ENCODE measurements at regions not wholly inside any gene's neighbourhood (a gene's known extent, or its start where the extent isn't known, plus 50 kb on each side); places are given as distances from the start of the nearest gene placed in this dataset.

- Histone ChIP-seq H3K36me3 (ENCODE audit: control insufficient read depth in 1 of 2, insufficient read depth in 2 of 2, low read length in 2 of 2) (no peaks in the 10 kb centered on the region), H3K79me1 (ENCODE audit: low read length) (no peaks in the 10 kb centered on the region), H3K23ac (ENCODE audit: low read length) (no peak overlapping the region), H2BK5ac (ENCODE audit: low read depth, low read length, poor library complexity) (no peak overlapping the region), H2AK5ac (ENCODE audit: low read length) (no peak overlapping the region), H3K4me2 (ENCODE audit: low read length) (no peak overlapping the region), H3K18ac (ENCODE audit: low read length) (no peak overlapping the region), H4K12ac (ENCODE audit: low read depth, low read length) (no peak overlapping the region), H3K27me3 (ENCODE audit: insufficient read depth, low read length) (no peaks in the 10 kb centered on the region), H3K9ac (ENCODE audit: low read length) (no peak overlapping the region), H2BK12ac (ENCODE audit: low read length) (no peak overlapping the region), H3K4ac (ENCODE audit: low read depth, low read length) (no peak overlapping the region), H4K91ac (ENCODE audit: low read depth, low read length) (no peak overlapping the region), H3K79me2 (ENCODE audit: control insufficient read depth, insufficient read depth, low read length, poor library complexity) (no peaks in the 10 kb centered on the region), H2BK120ac (ENCODE audit: insufficient read depth, low read length, poor library complexity) (no peak overlapping the region), H4K8ac (ENCODE audit: low read depth, low read length) (no peak overlapping the region), H3K4me3 (ENCODE audit: low read depth, low read length) (no peak overlapping the region), H3K9me3 (ENCODE audit: insufficient read depth, low read depth, low read length) (no peaks in the 10 kb centered on the region), H3K27ac (ENCODE audit: low read depth, low read length) (no peak overlapping the region), H3K4me1 (ENCODE audit: control insufficient read depth in 1 of 2, insufficient read depth in 2 of 2, low read length in 2 of 2) (no peaks in the 10 kb centered on the region), H3K14ac (ENCODE audit: low read length) (no peak overlapping the region), H2AFZ (ENCODE audit: insufficient read depth, low read length, poor library complexity) (no peak overlapping the region)
- no CpG with 5 or more reads among the region's 4 CpGs for WGBS (ENCODE audit: extremely low coverage, insufficient coverage, insufficient read length)
- DNase-seq, result no peak
Observed at GRCh38 chr11:104738208-104738607, 160.1 kb downstream of the CASP12 start.

DNA sequence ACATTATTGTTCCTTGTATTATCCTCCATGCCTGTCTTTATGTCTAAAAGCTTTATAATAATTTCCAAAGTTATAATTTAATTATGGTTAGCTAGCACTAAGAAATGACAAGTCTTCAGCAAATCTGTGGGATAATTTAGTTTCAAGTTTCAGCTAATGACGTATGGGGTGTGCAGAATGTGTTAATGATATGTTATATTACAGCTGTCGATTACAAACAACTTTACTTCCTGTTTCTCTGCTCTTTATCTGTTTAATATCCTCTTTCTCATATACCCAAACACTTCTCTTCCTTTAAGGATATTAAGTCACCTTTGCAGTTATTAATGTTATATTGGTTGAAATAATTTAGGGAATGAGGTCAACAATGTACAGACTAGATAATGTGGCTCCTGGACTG is 161.8 kb downstream of the CASP12 start:
- Histone ChIP-seq H3K79me2 (ENCODE audit: control insufficient read depth, insufficient read depth, low read length, poor library complexity) (no peaks in the 10 kb centered on the region), H3K4me3 (ENCODE audit: low read depth, low read length) (no peak overlapping the region), H3K27me3 (ENCODE audit: insufficient read depth, low read length) (no peaks in the 10 kb centered on the region), H3K36me3 (ENCODE audit: control insufficient read depth in 1 of 2, insufficient read depth in 2 of 2, low read length in 2 of 2) (no peaks in the 10 kb centered on the region), H3K9me3 (ENCODE audit: insufficient read depth, low read depth, low read length) (no peaks in the 10 kb centered on the region), H3K79me1 (ENCODE audit: low read length) (no peaks in the 10 kb centered on the region), H2BK12ac (ENCODE audit: low read length) (no peak overlapping the region), H3K4ac (ENCODE audit: low read depth, low read length) (no peak overlapping the region), H4K91ac (ENCODE audit: low read depth, low read length) (no peak overlapping the region), H3K4me2 (ENCODE audit: low read length) (no peak overlapping the region), H3K18ac (ENCODE audit: low read length) (no peak overlapping the region), H2AFZ (ENCODE audit: insufficient read depth, low read length, poor library complexity) (no peak overlapping the region), H3K23ac (ENCODE audit: low read length) (no peak overlapping the region), H2BK5ac (ENCODE audit: low read depth, low read length, poor library complexity) (no peak overlapping the region), H3K4me1 (ENCODE audit: control insufficient read depth in 1 of 2, insufficient read depth in 2 of 2, low read length in 2 of 2) (no peaks in the 10 kb centered on the region), H2AK5ac (ENCODE audit: low read length) (no peak overlapping the region), H4K8ac (ENCODE audit: low read depth, low read length) (no peak overlapping the region), H3K27ac (ENCODE audit: low read depth, low read length) (no peak overlapping the region), H3K9ac (ENCODE audit: low read length) (no peak overlapping the region), H3K14ac (ENCODE audit: low read length) (no peak overlapping the region), H2BK120ac (ENCODE audit: insufficient read depth, low read length, poor library complexity) (no peak overlapping the region), H4K12ac (ENCODE audit: low read depth, low read length) (no peak overlapping the region)
- DNase-seq, result no peak
- WGBS (ENCODE audit: extremely low coverage, insufficient coverage, insufficient read length), result no CpG with 5 or more reads among the region's 2 CpGs

DNA sequence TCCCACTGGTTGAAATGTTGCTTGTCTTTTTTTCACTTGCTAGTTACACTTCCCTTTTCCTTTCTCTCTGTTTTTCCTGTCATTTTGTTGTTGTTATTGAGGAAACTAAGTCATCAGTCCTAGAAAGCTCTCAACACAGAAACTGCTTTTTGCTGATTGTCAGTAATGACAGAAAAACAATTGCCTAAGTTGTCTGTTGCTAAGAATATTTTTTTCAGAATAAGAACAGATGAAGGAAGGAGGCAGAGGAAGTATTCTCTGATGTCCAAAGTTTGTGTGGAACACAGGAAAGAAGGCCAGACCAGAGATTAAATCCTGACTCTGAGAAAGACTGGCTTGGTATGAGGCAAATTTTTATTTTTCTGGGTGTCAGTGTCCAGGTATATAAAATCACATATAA is 163.3 kb downstream of the CASP12 start:
- no peak for DNase-seq
- Histone ChIP-seq H4K8ac (ENCODE audit: low read depth, low read length) (no peak overlapping the region), H3K27me3 (ENCODE audit: insufficient read depth, low read length) (no peaks in the 10 kb centered on the region), H3K18ac (ENCODE audit: low read length) (no peak overlapping the region), H3K4ac (ENCODE audit: low read depth, low read length) (no peak overlapping the region), H3K4me2 (ENCODE audit: low read length) (no peak overlapping the region), H3K79me1 (ENCODE audit: low read length) (no peaks in the 10 kb centered on the region), H3K23ac (ENCODE audit: low read length) (no peak overlapping the region), H3K4me1 (ENCODE audit: control insufficient read depth in 1 of 2, insufficient read depth in 2 of 2, low read length in 2 of 2) (no peaks in the 10 kb centered on the region), H2AFZ (ENCODE audit: insufficient read depth, low read length, poor library complexity) (no peak overlapping the region), H3K36me3 (ENCODE audit: control insufficient read depth in 1 of 2, insufficient read depth in 2 of 2, low read length in 2 of 2) (no peaks in the 10 kb centered on the region), H2BK120ac (ENCODE audit: insufficient read depth, low read length, poor library complexity) (no peak overlapping the region), H4K12ac (ENCODE audit: low read depth, low read length) (no peak overlapping the region), H3K9ac (ENCODE audit: low read length) (no peak overlapping the region), H3K9me3 (ENCODE audit: insufficient read depth, low read depth, low read length) (no peaks in the 10 kb centered on the region), H3K79me2 (ENCODE audit: control insufficient read depth, insufficient read depth, low read length, poor library complexity) (no peaks in the 10 kb centered on the region), H2AK5ac (ENCODE audit: low read length) (no peak overlapping the region), H3K27ac (ENCODE audit: low read depth, low read length) (no peak overlapping the region), H3K4me3 (ENCODE audit: low read depth, low read length) (no peak overlapping the region), H4K91ac (ENCODE audit: low read depth, low read length) (no peak overlapping the region), H3K14ac (ENCODE audit: low read length) (no peak overlapping the region), H2BK12ac (ENCODE audit: low read length) (no peak overlapping the region), H2BK5ac (ENCODE audit: low read depth, low read length, poor library complexity) (no peak overlapping the region)

DNA sequence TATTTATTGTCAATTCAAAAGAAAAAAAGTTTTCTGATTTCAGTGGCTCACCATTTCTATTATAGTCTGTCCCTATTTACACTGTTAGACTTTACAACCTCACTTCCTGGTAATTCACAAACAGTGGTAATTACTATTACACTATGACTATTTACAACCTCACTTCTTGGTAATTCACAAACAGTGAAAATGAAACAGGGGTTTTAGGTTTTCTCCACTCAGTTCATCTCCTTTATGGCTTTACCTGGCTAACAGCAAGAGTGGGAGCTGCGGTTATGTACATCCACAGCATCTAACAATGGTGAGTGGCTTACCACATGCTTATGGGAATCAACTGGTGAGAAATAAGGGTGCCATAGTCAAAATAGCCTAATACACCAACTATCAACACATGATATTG is 166.4 kb downstream of the CASP12 start:
- WGBS (ENCODE audit: extremely low coverage, insufficient coverage, insufficient read length), result no CpG with 5 or more reads among the region's 1 CpG
- Histone ChIP-seq H3K18ac (ENCODE audit: low read length) (no peak overlapping the region), H2BK5ac (ENCODE audit: low read depth, low read length, poor library complexity) (no peak overlapping the region), H3K4me1 (ENCODE audit: control insufficient read depth in 1 of 2, insufficient read depth in 2 of 2, low read length in 2 of 2) (no peaks in the 10 kb centered on the region), H3K23ac (ENCODE audit: low read length) (no peak overlapping the region), H2BK12ac (ENCODE audit: low read length) (no peak overlapping the region), H4K91ac (ENCODE audit: low read depth, low read length) (no peak overlapping the region), H3K27me3 (ENCODE audit: insufficient read depth, low read length) (no peaks in the 10 kb centered on the region), H4K8ac (ENCODE audit: low read depth, low read length) (no peak overlapping the region), H3K9ac (ENCODE audit: low read length) (no peak overlapping the region), H3K4me2 (ENCODE audit: low read length) (no peak overlapping the region), H2AK5ac (ENCODE audit: low read length) (no peak overlapping the region), H2BK120ac (ENCODE audit: insufficient read depth, low read length, poor library complexity) (no peak overlapping the region), H3K9me3 (ENCODE audit: insufficient read depth, low read depth, low read length) (no peaks in the 10 kb centered on the region), H3K27ac (ENCODE audit: low read depth, low read length) (no peak overlapping the region), H3K79me2 (ENCODE audit: control insufficient read depth, insufficient read depth, low read length, poor library complexity) (no peaks in the 10 kb centered on the region), H3K14ac (ENCODE audit: low read length) (no peak overlapping the region), H4K12ac (ENCODE audit: low read depth, low read length) (no peak overlapping the region), H3K79me1 (ENCODE audit: low read length) (no peaks in the 10 kb centered on the region), H2AFZ (ENCODE audit: insufficient read depth, low read length, poor library complexity) (no peak overlapping the region), H3K4me3 (ENCODE audit: low read depth, low read length) (no peak overlapping the region), H3K36me3 (ENCODE audit: control insufficient read depth in 1 of 2, insufficient read depth in 2 of 2, low read length in 2 of 2) (no peaks in the 10 kb centered on the region), H3K4ac (ENCODE audit: low read depth, low read length) (no peak overlapping the region)
- no peak for DNase-seq

GRCh38 chr11:104728927-104729326 is 169.3 kb downstream of the CASP12 start:
- Histone ChIP-seq H3K23ac (ENCODE audit: low read length) (no peak overlapping the region), H3K4ac (ENCODE audit: low read depth, low read length) (no peak overlapping the region), H4K91ac (ENCODE audit: low read depth, low read length) (no peak overlapping the region), H3K4me3 (ENCODE audit: low read depth, low read length) (no peak overlapping the region), H3K18ac (ENCODE audit: low read length) (no peak overlapping the region), H3K79me1 (ENCODE audit: low read length) (no peaks in the 10 kb centered on the region), H3K4me1 (ENCODE audit: control insufficient read depth in 1 of 2, insufficient read depth in 2 of 2, low read length in 2 of 2) (no peaks in the 10 kb centered on the region), H3K9me3 (ENCODE audit: insufficient read depth, low read depth, low read length) (no peaks in the 10 kb centered on the region), H4K8ac (ENCODE audit: low read depth, low read length) (no peak overlapping the region), H2BK120ac (ENCODE audit: insufficient read depth, low read length, poor library complexity) (no peak overlapping the region), H2AFZ (ENCODE audit: insufficient read depth, low read length, poor library complexity) (no peak overlapping the region), H3K27ac (ENCODE audit: low read depth, low read length) (no peak overlapping the region), H2BK12ac (ENCODE audit: low read length) (no peak overlapping the region), H3K4me2 (ENCODE audit: low read length) (no peak overlapping the region), H2BK5ac (ENCODE audit: low read depth, low read length, poor library complexity) (no peak overlapping the region), H3K36me3 (ENCODE audit: control insufficient read depth in 1 of 2, insufficient read depth in 2 of 2, low read length in 2 of 2) (no peaks in the 10 kb centered on the region), H3K9ac (ENCODE audit: low read length) (no peak overlapping the region), H4K12ac (ENCODE audit: low read depth, low read length) (no peak overlapping the region), H3K79me2 (ENCODE audit: control insufficient read depth, insufficient read depth, low read length, poor library complexity) (no peaks in the 10 kb centered on the region), H2AK5ac (ENCODE audit: low read length) (no peak overlapping the region), H3K27me3 (ENCODE audit: insufficient read depth, low read length) (no peaks in the 10 kb centered on the region), H3K14ac (ENCODE audit: low read length) (no peak overlapping the region)
- DNase-seq, result no peak
- no CpG with 5 or more reads among the region's 6 CpGs for WGBS (ENCODE audit: extremely low coverage, insufficient coverage, insufficient read length)

Data from trophoblast cell (in vitro differentiated cells and primary cell).